ENCODE measurements at regions not wholly inside any gene's neighbourhood (a gene's known extent, or its start where the extent isn't known, plus 50 kb on each side); places are given as distances from the start of the nearest gene placed in this dataset.

DNA sequence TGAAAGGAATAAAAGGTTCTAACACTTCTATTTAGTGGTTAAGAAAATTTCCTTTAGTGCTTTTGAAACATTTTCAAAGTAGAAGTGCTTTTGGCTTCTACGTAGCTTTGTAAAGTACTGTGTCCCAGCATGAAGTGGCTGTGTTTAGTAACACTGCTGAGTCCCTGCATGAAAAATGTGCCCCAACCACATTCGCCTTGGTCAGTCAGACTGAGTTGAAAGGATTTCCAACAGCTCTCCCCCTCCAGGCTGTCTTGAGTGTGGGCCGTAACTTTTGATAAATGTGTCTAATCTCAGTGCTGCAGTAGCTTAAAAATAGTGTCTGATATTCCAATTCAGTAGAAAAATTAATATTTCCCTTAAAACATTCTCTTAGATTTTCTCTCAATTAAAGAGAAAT, 115.0 kb downstream of the NR1D2 start:
- in situ Hi-C loops (cut with HindIII; ENCODE audit: low sequenced_read_pairs), result no loop called here
- TF ChIP-seq, protein P1, sequence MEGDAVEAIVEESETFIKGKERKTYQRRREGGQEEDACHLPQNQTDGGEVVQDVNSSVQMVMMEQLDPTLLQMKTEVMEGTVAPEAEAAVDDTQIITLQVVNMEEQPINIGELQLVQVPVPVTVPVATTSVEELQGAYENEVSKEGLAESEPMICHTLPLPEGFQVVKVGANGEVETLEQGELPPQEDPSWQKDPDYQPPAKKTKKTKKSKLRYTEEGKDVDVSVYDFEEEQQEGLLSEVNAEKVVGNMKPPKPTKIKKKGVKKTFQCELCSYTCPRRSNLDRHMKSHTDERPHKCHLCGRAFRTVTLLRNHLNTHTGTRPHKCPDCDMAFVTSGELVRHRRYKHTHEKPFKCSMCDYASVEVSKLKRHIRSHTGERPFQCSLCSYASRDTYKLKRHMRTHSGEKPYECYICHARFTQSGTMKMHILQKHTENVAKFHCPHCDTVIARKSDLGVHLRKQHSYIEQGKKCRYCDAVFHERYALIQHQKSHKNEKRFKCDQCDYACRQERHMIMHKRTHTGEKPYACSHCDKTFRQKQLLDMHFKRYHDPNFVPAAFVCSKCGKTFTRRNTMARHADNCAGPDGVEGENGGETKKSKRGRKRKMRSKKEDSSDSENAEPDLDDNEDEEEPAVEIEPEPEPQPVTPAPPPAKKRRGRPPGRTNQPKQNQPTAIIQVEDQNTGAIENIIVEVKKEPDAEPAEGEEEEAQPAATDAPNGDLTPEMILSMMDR (IDR thresholded peaks at IDR 0.05; ENCODE audit: low read depth, low read length, missing control alignments), result peak; percentile 9
- no peak overlapping the region for H3K4me3 ChIP-seq (ENCODE audit: low read depth, low read length)
- DNase-seq (ENCODE audit: low read depth), result peak; percentile 68

DNA sequence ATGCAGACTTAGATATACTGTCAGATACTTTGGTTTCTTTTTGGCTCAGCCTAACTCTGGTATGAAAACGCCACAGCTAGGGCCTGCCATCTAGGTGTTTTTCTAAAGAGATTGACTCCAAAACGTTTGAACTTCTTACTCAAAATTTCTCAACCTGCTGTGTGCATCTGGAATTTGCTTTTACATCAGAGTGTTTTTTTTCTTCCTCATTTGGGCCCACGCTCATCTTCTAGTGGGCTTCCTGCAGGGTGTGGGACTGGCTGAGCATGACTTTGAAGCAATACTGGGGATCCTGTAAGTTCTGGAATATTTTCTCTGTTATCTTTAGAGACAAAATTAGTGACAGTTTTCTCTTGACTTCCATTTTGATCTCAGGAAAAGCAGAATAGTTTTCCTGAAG, 117.8 kb downstream of the NR1D2 start:
- H3K4me3 ChIP-seq (ENCODE audit: low read depth, low read length), result no peak overlapping the region
- in situ Hi-C loops (cut with HindIII; ENCODE audit: low sequenced_read_pairs), result no loop called here
- TF ChIP-seq, protein P1 (IDR thresholded peaks at IDR 0.05; ENCODE audit: low read depth, low read length, missing control alignments), result no peak
- DNase-seq (ENCODE audit: low read depth), result no peak

All from astrocyte of the cerebellum (primary cell).